Vagina (tissue), 2 donors: ENCODE measurements at regions not wholly inside any gene's neighbourhood (a gene's known extent, or its start where the extent isn't known, plus 50 kb on each side); places are given as distances from the start of the nearest gene placed in this dataset.

Experiments used
- CTCF ChIP-seq, 3 experiments: fragments of 450-650 bp in 2 of 3; fragments of 200-600 bp in 1 of 3; sonication (generic) in 1 of 3; IDR thresholded peaks; one replicate each; pipeline ENCODE4 v1.5.1; 2017 to 2019; ENCODE audit warnings: antibody characterized with exemption in 3 of 3, mild to moderate bottlenecking in 2 of 3, moderate library complexity in 2 of 3
- POLR2A ChIP-seq, 2 donors: fragments of 450-650 bp; IDR thresholded peaks; one replicate each; pipeline ENCODE4 v1.6.1; 2017; ENCODE audit warnings: antibody characterized with exemption in 2 of 2, mild to moderate bottlenecking in 2 of 2, moderate library complexity in 2 of 2

- TF ChIP-seq CTCF (IDR thresholded peaks at IDR 0.05) (no peak), POLR2A (IDR thresholded peaks at IDR 0.05) (no peak)
These were observed 485.6 kb downstream of the INHBA start for GRCh38 chr7:41217306-41217705.
